Heart left ventricle (tissue), 13 donors: ENCODE measurements at regions not wholly inside any gene's neighbourhood (a gene's known extent, or its start where the extent isn't known, plus 50 kb on each side); places are given as distances from the start of the nearest gene placed in this dataset.

Source experiments
- POLR2A ChIP-seq, 2 donors: fragments of 450-650 bp; IDR thresholded peaks; one replicate each; pipeline ENCODE4 v1.6.1; 2017; ENCODE audit warnings: antibody characterized with exemption in 2 of 2, mild to moderate bottlenecking in 2 of 2, moderate library complexity in 2 of 2
- TF ChIP-seq, protein P1 (sequence below), 12 donors: fragments of 200-600 bp; sonication (generic) in 4 of 12; IDR thresholded peaks; one replicate each; pipeline versions ENCODE4 v1.5.0 to v1.8.0; 2018 to 2022; ENCODE audit warnings: antibody characterized with exemption in 12 of 12, mild to moderate bottlenecking in 5 of 12
- donor health status: ischemic (EF 13 %, LVEDD 7.1; RV severe dilation, severe dysfunction).
- donor health status: DM: no; HTN: yes; CAD: no.
- donor health status: DM: no; HTN: no; CAD: no.
- donor health status: ischemic (EF 25% LVEDD 6.9; RV normal size, moderate dysfunction).
- donor health status: ischemic (EF 25% LVEDD 5.7; RV mildly dilated, moderate dysfunction).
- donor health status: ischemic (EF 35%, LVEDD 5.7; RV mildly dilated, moderate dysfunction).
- donor health status: nonischemic (EF 11% LVEDD 7.7; RV severe dilation, severe dysfunction).
- donor health status: DM: yes; HTN: yes; CAD: no.
- donor health status: PGD.
- donor health status: ischemic (EF 29% LVEDD 5.4; RV normal size, mild dysfunction).
- donor health status: nonischemic (EF 23%, LVEDD 6.1; RV moderate dilation, normal function).

DNA sequence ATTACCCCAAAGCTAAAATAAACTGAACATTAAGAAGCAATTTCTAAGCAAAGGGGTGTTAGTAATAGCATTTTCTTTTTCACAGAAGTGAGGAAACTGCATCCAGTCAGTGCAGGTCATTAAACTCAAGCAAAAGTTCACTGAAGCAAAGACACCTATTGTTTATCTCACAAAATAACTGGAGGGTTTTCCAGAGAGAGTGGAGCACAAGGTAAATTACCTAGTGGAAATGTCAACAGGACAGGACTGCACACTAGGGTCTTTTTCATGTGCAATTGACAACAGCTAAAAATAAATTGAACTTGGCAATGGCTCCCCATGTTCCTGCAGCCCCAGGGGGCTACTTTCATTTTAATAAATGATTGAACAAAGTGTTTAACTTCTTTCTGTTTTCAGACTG lies 742.0 kb downstream of the GALC start:
- TF ChIP-seq, protein P1, sequence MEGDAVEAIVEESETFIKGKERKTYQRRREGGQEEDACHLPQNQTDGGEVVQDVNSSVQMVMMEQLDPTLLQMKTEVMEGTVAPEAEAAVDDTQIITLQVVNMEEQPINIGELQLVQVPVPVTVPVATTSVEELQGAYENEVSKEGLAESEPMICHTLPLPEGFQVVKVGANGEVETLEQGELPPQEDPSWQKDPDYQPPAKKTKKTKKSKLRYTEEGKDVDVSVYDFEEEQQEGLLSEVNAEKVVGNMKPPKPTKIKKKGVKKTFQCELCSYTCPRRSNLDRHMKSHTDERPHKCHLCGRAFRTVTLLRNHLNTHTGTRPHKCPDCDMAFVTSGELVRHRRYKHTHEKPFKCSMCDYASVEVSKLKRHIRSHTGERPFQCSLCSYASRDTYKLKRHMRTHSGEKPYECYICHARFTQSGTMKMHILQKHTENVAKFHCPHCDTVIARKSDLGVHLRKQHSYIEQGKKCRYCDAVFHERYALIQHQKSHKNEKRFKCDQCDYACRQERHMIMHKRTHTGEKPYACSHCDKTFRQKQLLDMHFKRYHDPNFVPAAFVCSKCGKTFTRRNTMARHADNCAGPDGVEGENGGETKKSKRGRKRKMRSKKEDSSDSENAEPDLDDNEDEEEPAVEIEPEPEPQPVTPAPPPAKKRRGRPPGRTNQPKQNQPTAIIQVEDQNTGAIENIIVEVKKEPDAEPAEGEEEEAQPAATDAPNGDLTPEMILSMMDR (IDR thresholded peaks at IDR 0.05): no peak
- TF ChIP-seq POLR2A (IDR thresholded peaks at IDR 0.05): no peak
